Stimulated activated naive CD8-positive, alpha-beta T cell treated with anti-CD3 and anti-CD28 coated beads, Interleukin-15, amount 100 ng/mL, for 72 hours (primary cell): ENCODE measurements at regions not wholly inside any gene's neighbourhood (a gene's known extent, or its start where the extent isn't known, plus 50 kb on each side); places are given as distances from the start of the nearest gene placed in this dataset.

Source experiments
- ATAC-seq: fragments of 150-1000 bp; cut with Tn5 transposase; 2 replicates; pipeline ENCODE4 v1.10.0; 2021; ENCODE audit warnings: mild to moderate bottlenecking, moderate library complexity
- DNase-seq, 2 donors: peaks; one replicate each; pipeline ENCODE4 v3.0.0; 2021 to 2022
- H3K27ac Mint-ChIP-seq, 2 donors: one replicate each; pipeline ENCODE4 v1.8.0; 2022; ENCODE audit warnings: mild to moderate bottlenecking in 2 of 2, mixed read lengths in 2 of 2, moderate library complexity in 2 of 2
- H3K27me3 Mint-ChIP-seq: one replicate; pipeline ENCODE4 v1.8.0; 2022; ENCODE audit warnings: mixed read lengths
- H3K4me1 Mint-ChIP-seq: one replicate; pipeline ENCODE4 v1.8.0; 2022; ENCODE audit warnings: mild to moderate bottlenecking, mixed read lengths
- H3K4me3 Mint-ChIP-seq, 2 donors: one replicate each; pipeline ENCODE4 v1.8.0; 2022; ENCODE audit warnings: mild to moderate bottlenecking in 2 of 2, mixed read lengths in 2 of 2, moderate library complexity in 1 of 2
- H3K9me3 Mint-ChIP-seq, 2 donors: one replicate each; pipeline ENCODE4 v1.8.0; 2022; ENCODE audit warnings: mixed read lengths in 2 of 2

GRCh38 chr6:144534180-144534579 is 249.0 kb downstream of the UTRN start:
- Mint-ChIP-seq H3K9me3 (no peaks in the 10 kb centered on the region), H3K4me1 (no peaks in the 10 kb centered on the region), H3K27me3 (no peaks in the 10 kb centered on the region), H3K27ac (no peak overlapping the region), H3K4me3 (no peak overlapping the region)
- DNase-seq (no peak), ATAC-seq (no peak)

GRCh38 chr6:144535630-144536029 is 250.5 kb downstream of the UTRN start:
- H3K4me1 Mint-ChIP-seq, result no peaks in the 10 kb centered on the region
- no peak overlapping the region for H3K27ac Mint-ChIP-seq
- no peaks in the 10 kb centered on the region for H3K9me3 Mint-ChIP-seq
- no peaks in the 10 kb centered on the region for H3K27me3 Mint-ChIP-seq
- ATAC-seq, result no peak
- no peak overlapping the region for H3K4me3 Mint-ChIP-seq
- DNase-seq, result no peak

DNA sequence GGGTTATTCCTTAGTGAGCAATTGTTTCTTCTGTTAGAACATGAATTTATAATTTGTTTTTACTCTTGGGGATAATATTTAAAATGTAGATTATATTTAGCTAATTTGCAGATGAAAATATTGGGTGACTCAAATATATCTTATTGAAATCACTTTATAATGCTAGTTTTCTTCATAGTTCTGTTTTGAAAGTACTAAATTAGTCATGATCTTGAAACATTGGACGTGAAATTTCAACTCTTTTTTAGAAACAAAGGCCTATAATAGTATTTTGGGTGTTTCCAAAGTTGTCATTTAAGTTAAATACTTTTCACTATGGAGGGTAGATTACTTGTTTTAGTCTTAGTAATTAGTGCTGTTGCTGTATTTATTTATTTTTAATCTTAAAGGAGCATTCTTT is 250.9 kb downstream of the UTRN start:
- H3K9me3 Mint-ChIP-seq, result no peaks in the 10 kb centered on the region
- H3K27me3 Mint-ChIP-seq, result no peaks in the 10 kb centered on the region
- H3K27ac Mint-ChIP-seq, result no peak overlapping the region
- H3K4me3 Mint-ChIP-seq, result no peak overlapping the region
- no peaks in the 10 kb centered on the region for H3K4me1 Mint-ChIP-seq
- ATAC-seq (no peak), DNase-seq (no peak)

- no peaks in the 10 kb centered on the region for H3K27me3 Mint-ChIP-seq
- H3K9me3 Mint-ChIP-seq, result no peaks in the 10 kb centered on the region
- no peak for ATAC-seq
- no peaks in the 10 kb centered on the region for H3K4me1 Mint-ChIP-seq
- DNase-seq, result no peak
- H3K4me3 Mint-ChIP-seq, result no peak overlapping the region
- H3K27ac Mint-ChIP-seq, result no peak overlapping the region
These were observed 258.1 kb downstream of the UTRN start for GRCh38 chr6:144543006-144543871.

GRCh38 chr6:144544266-144544830 is 259.2 kb downstream of the UTRN start:
- no peak overlapping the region for H3K4me3 Mint-ChIP-seq
- ATAC-seq, result peak; percentile 82
- DNase-seq, result no peak
- no peaks in the 10 kb centered on the region for H3K4me1 Mint-ChIP-seq
- no peaks in the 10 kb centered on the region for H3K27me3 Mint-ChIP-seq
- no peaks in the 10 kb centered on the region for H3K9me3 Mint-ChIP-seq
- no peak overlapping the region for H3K27ac Mint-ChIP-seq

DNA sequence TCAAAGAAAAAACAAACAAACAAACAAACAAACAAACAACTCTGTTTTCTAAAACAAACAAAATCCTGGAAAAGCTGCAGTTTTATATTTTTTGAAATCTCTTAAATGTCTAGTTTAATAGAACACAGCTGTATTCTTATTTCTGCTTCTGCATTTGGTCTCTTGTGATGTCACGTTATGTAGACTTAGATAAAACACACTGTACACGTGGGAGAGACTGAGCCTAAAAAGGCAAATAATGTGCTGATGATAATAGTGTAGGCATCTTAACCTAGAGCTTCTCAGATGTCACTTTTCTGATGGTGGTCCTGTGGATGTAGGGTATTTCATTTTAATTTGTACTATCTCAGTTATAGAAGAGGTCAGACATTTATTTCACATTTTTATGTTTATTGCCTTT is 261.7 kb downstream of the UTRN start:
- Mint-ChIP-seq H3K9me3 (no peaks in the 10 kb centered on the region), H3K4me3 (no peak overlapping the region), H3K27ac (no peak overlapping the region), H3K4me1 (no peaks in the 10 kb centered on the region), H3K27me3 (no peaks in the 10 kb centered on the region)
- ATAC-seq (no peak), DNase-seq (no peak)

GRCh38 chr6:144547409-144547808 is 262.3 kb downstream of the UTRN start:
- Mint-ChIP-seq H3K27me3 (no peaks in the 10 kb centered on the region), H3K4me3 (no peak overlapping the region), H3K9me3 (no peaks in the 10 kb centered on the region), H3K4me1 (no peaks in the 10 kb centered on the region), H3K27ac (no peak overlapping the region)
- ATAC-seq (no peak), DNase-seq (no peak)

GRCh38 chr6:144548536-144548935 is 263.4 kb downstream of the UTRN start:
- H3K27ac Mint-ChIP-seq, result no peak overlapping the region
- ATAC-seq, result no peak

GRCh38 chr6:144549837-144550747 is 265.0 kb downstream of the UTRN start:
- no peaks in the 10 kb centered on the region for H3K4me1 Mint-ChIP-seq

More at GRCh38 chr6:144548536-144548935, 263.4 kb downstream of the UTRN start:
- no peaks in the 10 kb centered on the region for H3K4me1 Mint-ChIP-seq
- H3K9me3 Mint-ChIP-seq, result no peaks in the 10 kb centered on the region
- H3K4me3 Mint-ChIP-seq, result no peak overlapping the region
- DNase-seq, result no peak
- H3K27me3 Mint-ChIP-seq, result no peaks in the 10 kb centered on the region

GRCh38 chr6:144551339-144551738 is 266.2 kb downstream of the UTRN start:
- H3K27ac Mint-ChIP-seq, result no peak overlapping the region
- H3K27me3 Mint-ChIP-seq, result no peaks in the 10 kb centered on the region
- peaks cover 0 to 5% of the 10 kb centered on the region in 2 donors for H3K9me3 Mint-ChIP-seq
- no peak for ATAC-seq
- no peak overlapping the region for H3K4me3 Mint-ChIP-seq
- no peak for DNase-seq
- no peaks in the 10 kb centered on the region for H3K4me1 Mint-ChIP-seq

More at GRCh38 chr6:144549837-144550747, 265.0 kb downstream of the UTRN start:
- Mint-ChIP-seq H3K4me3 (no peak overlapping the region), H3K27ac (peak overlapping the region in 1 of 2 donors; percentile 20), H3K27me3 (no peaks in the 10 kb centered on the region), H3K9me3 (peaks cover 0 to 2% of the 10 kb centered on the region in 2 donors)
- ATAC-seq (no peak), DNase-seq (no peak)

- no peak for ATAC-seq
- H3K9me3 Mint-ChIP-seq, result peaks cover 0 to 5% of the 10 kb centered on the region in 2 donors
These were observed 269.9 kb downstream of the UTRN start for GRCh38 chr6:144555066-144555465.

GRCh38 chr6:144559865-144560593 is 274.9 kb downstream of the UTRN start:
- ATAC-seq (peak; percentile 80), DNase-seq (peak in 1 of 2 donors; percentile 6)
- Mint-ChIP-seq H3K4me3 (peak overlapping the region; percentile 54 to 57), H3K9me3 (peaks cover 0 to 4% of the 10 kb centered on the region in 2 donors), H3K27ac (peak overlapping the region; percentile 44 to 54), H3K27me3 (no peaks in the 10 kb centered on the region), H3K4me1 (peaks cover 12% of the 10 kb centered on the region)

More at GRCh38 chr6:144555066-144555465, 269.9 kb downstream of the UTRN start:
- H3K27ac Mint-ChIP-seq, result no peak overlapping the region
- H3K4me1 Mint-ChIP-seq, result peaks cover 8% of the 10 kb centered on the region
- no peaks in the 10 kb centered on the region for H3K27me3 Mint-ChIP-seq
- no peak overlapping the region for H3K4me3 Mint-ChIP-seq
- DNase-seq, result no peak

DNA sequence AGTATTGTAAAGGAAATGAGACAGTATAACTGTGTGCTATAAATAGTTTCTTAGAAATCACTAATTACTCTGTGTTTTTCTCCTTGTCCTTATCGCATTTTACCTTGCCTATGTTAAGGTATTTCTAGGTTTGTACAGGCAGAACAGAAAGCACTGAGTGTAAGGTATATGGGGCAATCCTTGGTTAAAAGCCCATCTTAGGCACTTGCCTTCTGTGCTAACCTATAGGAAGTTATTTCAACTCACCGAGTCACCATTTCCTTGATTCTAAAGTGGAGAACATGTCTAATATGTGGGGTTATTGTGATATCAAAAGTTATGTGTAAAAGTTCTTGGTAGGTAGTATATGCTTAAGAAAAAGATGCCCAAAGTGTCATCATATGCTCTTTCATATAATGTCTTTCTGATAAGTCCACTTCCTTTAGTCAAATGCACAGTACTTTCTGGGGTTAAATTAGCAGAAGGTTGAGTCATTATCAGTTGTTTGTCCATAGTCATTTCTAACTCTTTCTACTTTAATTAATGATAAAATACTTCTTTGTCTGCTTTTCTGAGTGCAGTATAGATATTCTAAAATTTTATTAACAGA is 276.4 kb downstream of the UTRN start:
- Mint-ChIP-seq H3K4me3 (no peak overlapping the region), H3K27me3 (no peaks in the 10 kb centered on the region), H3K9me3 (no peaks in the 10 kb centered on the region), H3K27ac (no peak overlapping the region), H3K4me1 (peaks cover 12% of the 10 kb centered on the region)
- ATAC-seq (peak; percentile 69), DNase-seq (no peak)

GRCh38 chr6:144564202-144564601 is 279.1 kb downstream of the UTRN start:
- H3K27ac Mint-ChIP-seq, result no peak overlapping the region
- H3K4me1 Mint-ChIP-seq, result peaks cover 12% of the 10 kb centered on the region
- no peak for DNase-seq
- H3K9me3 Mint-ChIP-seq, result no peaks in the 10 kb centered on the region
- ATAC-seq, result no peak
- no peak overlapping the region for H3K4me3 Mint-ChIP-seq
- H3K27me3 Mint-ChIP-seq, result no peaks in the 10 kb centered on the region
